22Rv1 (cell line): ENCODE measurements at regions not wholly inside any gene's neighbourhood (a gene's known extent, or its start where the extent isn't known, plus 50 kb on each side); places are given as distances from the start of the nearest gene placed in this dataset.

Experiments used
- H3K27ac ChIP-seq: fragments of 450-650 bp; 2 replicates; pipeline ENCODE4 v1.5.1; 2017
- ZFX ChIP-seq: fragments of 450-650 bp; IDR thresholded peaks from 2 replicates; pipeline ENCODE4 v1.6.1; 2017; ENCODE audit warnings: antibody characterized with exemption, borderline replicate concordance
- TF ChIP-seq, protein P1 (sequence below): fragments of 450-650 bp; IDR thresholded peaks from 2 replicates; pipeline ENCODE4 v1.5.1; 2017; ENCODE audit warnings: mild to moderate bottlenecking

DNA sequence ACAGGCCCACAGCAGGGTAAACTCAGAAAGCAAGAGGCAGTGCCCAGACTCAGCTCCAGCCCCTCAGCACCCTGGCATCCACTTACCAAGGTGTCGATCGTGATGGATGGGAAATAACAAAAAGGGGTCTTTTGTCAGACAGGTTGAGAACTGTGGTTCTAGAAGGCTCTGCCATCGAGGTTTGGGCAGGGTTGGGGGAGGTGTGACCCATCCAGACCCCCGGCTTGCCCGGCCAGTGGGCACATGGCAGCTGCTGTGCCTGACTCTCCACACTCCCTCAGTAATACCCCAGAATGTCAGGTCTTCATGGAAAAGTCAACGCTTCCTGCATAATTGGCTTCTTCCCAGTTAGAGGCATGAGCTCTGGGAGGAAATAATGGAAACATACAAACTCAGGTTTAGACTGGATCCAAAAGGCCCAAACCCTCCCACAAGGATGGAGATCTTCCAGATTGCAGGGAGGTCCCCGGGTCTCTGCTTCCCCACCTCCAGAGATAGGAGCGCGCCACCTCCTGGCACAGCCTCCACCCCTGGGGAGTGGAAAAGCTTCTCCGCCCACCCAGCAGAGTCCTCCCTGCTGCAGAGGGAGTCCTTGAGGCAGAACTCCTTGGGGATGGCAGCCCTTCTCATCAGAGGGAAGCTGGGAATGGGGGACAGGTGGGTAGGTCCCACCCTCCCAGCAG lies 149.8 kb upstream of the IQSEC1 start:
- no peak overlapping the region for H3K27ac ChIP-seq
- TF ChIP-seq, protein P1, sequence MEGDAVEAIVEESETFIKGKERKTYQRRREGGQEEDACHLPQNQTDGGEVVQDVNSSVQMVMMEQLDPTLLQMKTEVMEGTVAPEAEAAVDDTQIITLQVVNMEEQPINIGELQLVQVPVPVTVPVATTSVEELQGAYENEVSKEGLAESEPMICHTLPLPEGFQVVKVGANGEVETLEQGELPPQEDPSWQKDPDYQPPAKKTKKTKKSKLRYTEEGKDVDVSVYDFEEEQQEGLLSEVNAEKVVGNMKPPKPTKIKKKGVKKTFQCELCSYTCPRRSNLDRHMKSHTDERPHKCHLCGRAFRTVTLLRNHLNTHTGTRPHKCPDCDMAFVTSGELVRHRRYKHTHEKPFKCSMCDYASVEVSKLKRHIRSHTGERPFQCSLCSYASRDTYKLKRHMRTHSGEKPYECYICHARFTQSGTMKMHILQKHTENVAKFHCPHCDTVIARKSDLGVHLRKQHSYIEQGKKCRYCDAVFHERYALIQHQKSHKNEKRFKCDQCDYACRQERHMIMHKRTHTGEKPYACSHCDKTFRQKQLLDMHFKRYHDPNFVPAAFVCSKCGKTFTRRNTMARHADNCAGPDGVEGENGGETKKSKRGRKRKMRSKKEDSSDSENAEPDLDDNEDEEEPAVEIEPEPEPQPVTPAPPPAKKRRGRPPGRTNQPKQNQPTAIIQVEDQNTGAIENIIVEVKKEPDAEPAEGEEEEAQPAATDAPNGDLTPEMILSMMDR: no peak
- no peak for TF ChIP-seq ZFX

DNA sequence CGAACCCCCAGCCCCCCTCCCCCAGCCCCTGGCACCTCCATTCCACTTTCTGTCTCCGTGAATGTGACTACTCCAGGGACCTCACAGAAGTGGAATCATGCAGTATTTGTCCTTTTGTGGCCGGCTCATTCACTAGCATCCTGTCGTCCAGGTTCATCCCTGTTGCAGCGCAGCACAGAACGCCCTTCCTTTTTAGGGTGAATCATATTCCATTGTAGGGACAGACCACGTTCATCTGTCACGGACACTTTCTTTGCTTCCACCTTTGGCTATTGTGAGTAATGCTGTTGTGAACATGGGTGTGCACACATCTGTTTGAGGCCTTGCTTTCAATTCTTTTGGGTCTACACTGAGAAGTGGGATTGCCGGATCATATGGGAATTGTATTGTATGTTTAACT lies 148.9 kb upstream of the IQSEC1 start:
- no peak overlapping the region for H3K27ac ChIP-seq
- TF ChIP-seq, protein P1: no peak
- TF ChIP-seq ZFX: no peak

DNA sequence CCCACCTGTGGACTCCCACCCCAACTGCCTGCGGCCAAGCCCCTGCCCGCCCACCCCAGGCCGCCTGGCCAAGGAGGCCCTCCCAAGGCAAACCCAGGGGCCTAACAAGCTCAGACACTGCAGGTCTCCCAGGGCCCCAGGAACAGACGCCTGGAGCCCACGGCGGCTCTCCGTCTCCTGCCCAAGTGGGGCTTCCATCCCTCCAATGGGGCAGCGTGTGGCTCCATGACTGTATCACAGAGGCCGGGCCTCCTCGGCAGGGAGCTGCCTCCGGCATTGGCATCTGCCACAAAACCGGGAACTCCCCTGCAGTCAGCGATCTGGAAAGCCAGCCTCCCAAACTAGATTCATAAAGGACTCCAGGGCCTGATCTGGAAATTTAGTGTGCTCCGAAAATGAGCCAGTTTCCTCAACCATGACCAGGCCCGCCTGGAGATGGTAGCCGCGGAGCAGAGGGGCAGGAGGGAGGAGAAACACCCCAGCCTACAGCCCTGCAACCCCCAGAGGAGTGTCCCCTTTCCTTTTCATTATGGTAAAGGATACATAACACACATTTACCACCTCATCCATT lies 148.3 kb upstream of the IQSEC1 start:
- H3K27ac ChIP-seq: no peak overlapping the region
- no peak for TF ChIP-seq ZFX
- TF ChIP-seq, protein P1: no peak

DNA sequence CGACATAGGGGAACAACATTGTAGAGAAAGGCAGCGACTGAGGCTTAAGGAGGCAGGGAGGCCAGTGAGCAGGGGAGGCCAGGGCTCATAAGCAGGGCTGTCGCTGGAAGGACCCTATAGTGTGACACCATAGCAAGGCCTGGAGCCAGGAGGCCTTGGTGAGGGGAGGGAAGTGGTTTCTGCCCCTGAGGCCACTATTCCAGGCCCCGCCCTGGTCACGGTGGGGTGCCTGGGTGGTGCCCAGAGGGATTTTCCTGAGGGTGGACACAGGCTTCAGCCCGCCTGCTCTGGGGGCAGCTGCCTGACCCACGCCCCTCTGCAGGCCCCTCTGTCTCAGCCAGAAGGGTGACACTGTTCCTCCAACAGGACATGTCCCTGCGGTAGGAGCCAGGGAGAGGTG lies 147.8 kb upstream of the IQSEC1 start:
- no peak overlapping the region for H3K27ac ChIP-seq
- TF ChIP-seq, protein P1: no peak
- no peak for TF ChIP-seq ZFX

DNA sequence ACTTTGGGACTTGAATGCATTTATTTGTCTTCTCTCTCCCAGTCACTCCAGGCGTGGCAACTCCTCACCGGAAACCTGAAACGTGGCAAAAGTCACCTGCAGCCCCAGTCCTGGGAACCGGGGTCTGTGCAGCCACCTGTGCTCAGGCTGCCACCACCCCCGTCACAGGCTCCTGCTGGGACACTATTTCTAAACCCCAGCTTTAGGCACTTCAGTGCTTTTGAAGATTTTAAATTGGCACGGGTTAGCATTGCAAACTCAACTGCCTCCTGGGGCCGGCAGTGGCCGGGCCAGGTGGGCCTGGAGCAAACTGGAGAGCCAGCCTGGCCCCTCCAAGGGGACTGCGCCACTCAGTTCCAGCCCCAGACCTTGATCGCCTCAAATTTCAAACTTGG lies 146.7 kb upstream of the IQSEC1 start:
- TF ChIP-seq, protein P1: no peak
- no peak for TF ChIP-seq ZFX
- H3K27ac ChIP-seq: no peak overlapping the region

DNA sequence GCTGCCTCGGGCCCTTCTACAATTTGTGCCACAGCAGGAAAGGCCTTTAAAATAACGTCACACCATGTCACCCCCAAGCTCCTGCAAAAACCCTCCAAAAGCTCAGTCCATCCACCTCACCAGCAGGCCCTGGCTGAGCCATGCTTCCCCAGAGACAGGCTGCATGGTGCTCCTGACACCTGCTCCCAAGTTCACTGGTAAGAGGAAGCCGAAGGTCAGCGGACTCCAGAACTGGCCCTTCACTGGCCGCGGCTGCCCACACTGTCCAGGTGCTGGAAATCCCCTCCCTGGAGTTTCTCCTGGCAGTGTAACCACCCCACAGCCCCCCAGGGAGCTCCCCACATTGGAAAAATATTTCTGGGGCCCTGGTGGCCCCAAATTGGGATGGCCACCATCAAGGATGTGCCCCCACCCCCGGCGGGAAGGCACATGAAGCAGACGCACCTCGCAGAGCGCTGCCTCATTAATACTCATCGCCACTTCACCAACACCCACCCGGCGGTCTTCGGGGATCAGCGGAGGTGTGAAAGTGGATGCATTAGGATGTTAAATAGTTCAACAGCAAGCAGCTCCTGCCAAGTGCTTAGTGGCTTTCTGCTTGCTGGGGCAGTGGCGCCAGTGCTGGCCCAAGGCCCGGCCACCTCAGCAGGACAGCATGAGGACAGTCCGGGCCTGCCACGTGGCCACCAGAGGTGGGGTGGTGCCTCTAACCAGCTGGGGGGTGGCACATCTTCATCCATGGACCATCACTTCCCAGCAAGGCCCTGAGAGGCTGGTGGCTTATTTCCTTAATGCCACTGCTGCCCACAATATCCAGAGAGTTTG lies 146.1 kb upstream of the IQSEC1 start:
- H3K27ac ChIP-seq: no peak overlapping the region
- TF ChIP-seq, protein P1: no peak
- TF ChIP-seq ZFX: no peak

DNA sequence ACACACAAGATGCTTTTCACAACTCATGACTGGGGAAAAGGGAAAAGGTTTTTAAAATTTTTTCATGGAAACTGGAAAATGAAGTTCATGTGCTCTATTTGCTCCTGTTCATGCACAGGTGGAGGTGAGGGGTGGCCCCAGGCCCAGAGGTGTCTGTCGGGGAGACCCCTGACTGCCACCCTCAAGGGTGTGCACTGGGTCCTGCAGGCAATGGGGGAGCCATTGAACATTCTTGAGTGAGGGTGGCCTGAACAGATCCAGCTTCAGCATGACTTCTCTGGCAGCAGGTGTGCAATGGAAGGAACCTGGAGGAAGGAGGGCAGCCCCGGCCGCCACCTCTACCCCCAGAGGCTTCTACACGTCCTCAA lies 145.3 kb upstream of the IQSEC1 start:
- H3K27ac ChIP-seq: no peak overlapping the region
- TF ChIP-seq, protein P1: no peak
- no peak for TF ChIP-seq ZFX
